IMR-90 (cell line): ENCODE measurements at regions not wholly inside any gene's neighbourhood (a gene's known extent, or its start where the extent isn't known, plus 50 kb on each side); places are given as distances from the start of the nearest gene placed in this dataset.

Experiments used
- ATAC-seq: fragments of 200-7000 bp; cut with Tn5 transposase; 2 replicates; pipeline ENCODE4 v1.9.1; 2020; ENCODE audit warnings: low read depth, mild to moderate bottlenecking, moderate library complexity
- BruUV-seq: library from RNA; stranded (reverse); fragments of 400-500 nt; replicated peaks from 2 replicates; lab custom pipeline; 2021; lab: Mats Ljungman, UMichigan
- CTCF ChIA-PET: fragments of 300-600 bp; formaldehyde crosslinking; extraction: SDS; loops from one replicate; lab custom pipeline; 2021; ENCODE audit warnings: antibody characterized with exemption; lab: Yijun Ruan, JAX
- POLR2A ChIA-PET: fragments of 300-600 bp; sonication (Branson Sonifier 250); formaldehyde crosslinking; loops from one replicate; lab custom pipeline; 2022; ENCODE audit warnings: antibody characterized with exemption; ENCODE audit not compliant: unreplicated experiment; lab: Charles Lee
- DNase-seq: peaks from one replicate; pipeline ENCODE4 v3.0.0; 2013
- H2AFZ ChIP-seq: replicated peaks from 2 replicates; pipeline ENCODE3; 2013; ENCODE audit warnings: low read length, mild to moderate bottlenecking; ENCODE audit not compliant: poor library complexity
- H2AK5ac ChIP-seq: 2 replicates; pipeline ENCODE4 v1.6.1; 2013; ENCODE audit warnings: low read depth, low read length, inconsistent platforms
- H2AK9ac ChIP-seq: replicated peaks from 2 replicates; pipeline ENCODE3; 2013; ENCODE audit warnings: mild to moderate bottlenecking, low read depth, low read length, moderate library complexity; ENCODE audit not compliant: poor library complexity
- H2BK120ac ChIP-seq: 2 replicates; pipeline ENCODE4 v1.6.1; 2013; ENCODE audit warnings: low read depth, low read length, inconsistent platforms
- H2BK15ac ChIP-seq: 3 replicates; pipeline ENCODE4 v1.6.1; 2013; ENCODE audit warnings: low read depth, low read length, inconsistent platforms
- H2BK20ac ChIP-seq: 2 replicates; pipeline ENCODE4 v1.6.1; 2013; ENCODE audit warnings: low read depth, mild to moderate bottlenecking, inconsistent platforms, low read length, moderate library complexity
- H2BK5ac ChIP-seq: 2 replicates; pipeline ENCODE4 v1.6.1; 2013; ENCODE audit warnings: mild to moderate bottlenecking, low read depth, low read length, inconsistent platforms; ENCODE audit not compliant: poor library complexity, severe bottlenecking
- H3K14ac ChIP-seq: replicated peaks from 2 replicates; pipeline ENCODE4 v1.6.1; 2013; ENCODE audit warnings: low read depth, low read length, inconsistent platforms
- H3K18ac ChIP-seq: 2 replicates; pipeline ENCODE4 v1.6.1; 2013; ENCODE audit warnings: low read depth, low read length, control low read depth
- H3K23ac ChIP-seq: 2 replicates; pipeline ENCODE4 v1.6.1; 2013; ENCODE audit warnings: low read depth, low read length, inconsistent platforms
- H3K27ac ChIP-seq: 2 replicates; pipeline ENCODE4 v1.5.1; 2013; ENCODE audit warnings: mild to moderate bottlenecking, control low read depth, low read length; ENCODE audit not compliant: insufficient read depth
- H3K27me3 ChIP-seq: 2 replicates; pipeline ENCODE4 v1.6.1; 2013; ENCODE audit warnings: low read length; ENCODE audit not compliant: control insufficient read depth, insufficient read depth
- H3K36me3 ChIP-seq: 2 replicates; pipeline ENCODE4 v1.6.1; 2013; ENCODE audit warnings: low read length, mixed read lengths; ENCODE audit not compliant: control insufficient read depth, insufficient read depth
- H3K4ac ChIP-seq: 2 replicates; pipeline ENCODE4 v1.6.1; 2013; ENCODE audit warnings: low read depth, low read length, inconsistent platforms
- H3K4me1 ChIP-seq: 2 replicates; pipeline ENCODE4 v1.6.1; 2013; ENCODE audit warnings: low read length, mixed read lengths; ENCODE audit not compliant: control insufficient read depth, insufficient read depth
- H3K4me2 ChIP-seq: 2 replicates; pipeline ENCODE4 v1.6.1; 2013; ENCODE audit warnings: low read depth, mild to moderate bottlenecking, control low read depth, low read length, moderate library complexity
- H3K4me3 ChIP-seq: 2 replicates; pipeline ENCODE4 v1.5.1; 2013; ENCODE audit warnings: low read depth, mild to moderate bottlenecking, control low read depth, low read length, moderate library complexity; ENCODE audit not compliant: insufficient read depth
- H3K56ac ChIP-seq: 2 replicates; pipeline ENCODE4 v1.6.1; 2013; ENCODE audit warnings: low read length, inconsistent platforms; ENCODE audit not compliant: insufficient read depth; ENCODE audit errors: extremely low read depth
- H3K79me1 ChIP-seq, 2 experiments: 2 replicates each; pipeline ENCODE4 v1.6.1; 2013; ENCODE audit warnings: low read length in 2 of 2, inconsistent platforms in 1 of 2, low read depth in 1 of 2
- H3K9ac ChIP-seq: 2 replicates; pipeline ENCODE4 v1.6.1; 2013; ENCODE audit warnings: low read depth, low read length, control low read depth
- H3K9me1 ChIP-seq: 2 replicates; pipeline ENCODE4 v1.6.1; 2013; ENCODE audit warnings: low read length, inconsistent platforms; ENCODE audit not compliant: insufficient read depth
- H3K9me3 ChIP-seq: 2 replicates; pipeline ENCODE4 v1.6.1; 2013; ENCODE audit warnings: low read length; ENCODE audit not compliant: control insufficient read depth, insufficient read depth
- H4K20me1 ChIP-seq: 2 replicates; pipeline ENCODE4 v1.6.1; 2013; ENCODE audit warnings: low read length, inconsistent platforms; ENCODE audit not compliant: insufficient read depth
- H4K5ac ChIP-seq: 2 replicates; pipeline ENCODE4 v1.6.1; 2013; ENCODE audit warnings: mild to moderate bottlenecking, low read depth, low read length, control low read depth
- H4K8ac ChIP-seq, 2 experiments: 2 replicates each; pipeline ENCODE4 v1.6.1; 2013; ENCODE audit warnings: low read depth in 2 of 2, low read length in 2 of 2, control low read depth in 1 of 2, inconsistent platforms in 1 of 2
- H4K91ac ChIP-seq: 2 replicates; pipeline ENCODE4 v1.6.1; 2013; ENCODE audit warnings: low read depth, low read length, inconsistent platforms; ENCODE audit not compliant: insufficient read depth
- BHLHE40 ChIP-seq: fragments of 150-350 bp; IDR thresholded peaks from 2 replicates; pipeline ENCODE4 v1.6.1; 2016; ENCODE audit warnings: mild to moderate bottlenecking, low read depth, low read length
- CEBPB ChIP-seq: IDR thresholded peaks from 2 replicates; pipeline ENCODE4 v1.6.1; 2012; ENCODE audit warnings: low read depth, low read length, improper control_type of control experiment
- CHD1 ChIP-seq: IDR thresholded peaks from 2 replicates; pipeline ENCODE4 v1.6.1; 2012; ENCODE audit warnings: low read depth, low read length, improper control_type of control experiment
- CTCF ChIP-seq: conservative IDR thresholded peaks from 2 replicates; pipeline ENCODE4 v1.5.1; 2012; ENCODE audit warnings: mild to moderate bottlenecking, low read depth, low read length, improper control_type of control experiment
- ELK1 ChIP-seq: fragments of 150-350 bp; IDR thresholded peaks from 2 replicates; pipeline ENCODE4 v1.6.1; 2016; ENCODE audit warnings: low read depth, mild to moderate bottlenecking, low read length, moderate library complexity, borderline replicate concordance
- FOS ChIP-seq: fragments of 150-350 bp; IDR thresholded peaks from 2 replicates; pipeline ENCODE4 v1.6.1; 2016; ENCODE audit warnings: low read depth, low read length
- MAFK ChIP-seq: IDR thresholded peaks from 2 replicates; pipeline ENCODE4 v1.6.1; 2012; ENCODE audit warnings: low read depth, low read length, improper control_type of control experiment
- MAZ ChIP-seq: IDR thresholded peaks from 2 replicates; pipeline ENCODE4 v1.6.1; 2012; ENCODE audit warnings: low read depth, mild to moderate bottlenecking, low read length, improper control_type of control experiment, moderate library complexity, borderline replicate concordance
- MXI1 ChIP-seq: IDR thresholded peaks from 2 replicates; pipeline ENCODE4 v1.6.1; 2012; ENCODE audit warnings: low read depth, mild to moderate bottlenecking, low read length, moderate library complexity, borderline replicate concordance
- NFE2L2 ChIP-seq: fragments of 150-350 bp; IDR thresholded peaks from 2 replicates; pipeline ENCODE4 v1.6.1; 2016; ENCODE audit warnings: low read depth, mild to moderate bottlenecking, low read length
- POLR2A ChIP-seq: IDR thresholded peaks from 2 replicates; pipeline ENCODE4 v1.6.1; 2012; ENCODE audit warnings: mild to moderate bottlenecking, low read depth, low read length
- RAD21 ChIP-seq: IDR thresholded peaks from 2 replicates; pipeline ENCODE4 v1.6.1; 2012; ENCODE audit warnings: low read length, improper control_type of control experiment
- RCOR1 ChIP-seq: IDR thresholded peaks from 2 replicates; pipeline ENCODE4 v1.6.1; 2012; ENCODE audit warnings: mild to moderate bottlenecking, low read length, improper control_type of control experiment; ENCODE audit not compliant: insufficient replicate concordance
- RFX5 ChIP-seq: IDR thresholded peaks from 2 replicates; pipeline ENCODE4 v1.8.0; 2012; ENCODE audit warnings: low read depth, mild to moderate bottlenecking, low read length, moderate library complexity
- SMC3 ChIP-seq: fragments of 150-350 bp; IDR thresholded peaks from 2 replicates; pipeline ENCODE4 v1.6.1; 2016; ENCODE audit warnings: low read depth, mild to moderate bottlenecking, antibody characterized with exemption, low read length, moderate library complexity
- USF2 ChIP-seq: fragments of 150-350 bp; IDR thresholded peaks from 2 replicates; pipeline ENCODE4 v1.6.1; 2017; ENCODE audit warnings: mild to moderate bottlenecking, antibody characterized with exemption, low read length, low read depth
- WGBS, 2 experiments: methylation state at CpG; one replicate each; pipeline versions ENCODE4 v1.1.5 to v1.1.7; 2013; ENCODE audit warnings: missing lambda C conversion rate in 2 of 2; ENCODE audit not compliant: insufficient read length in 1 of 2; ENCODE audit errors: extremely low coverage in 2 of 2; 5-methylcytosine and 5-hydroxymethylcytosine counted together
- dilution Hi-C: fragments of 300-500 bp; cut with HindIII; formaldehyde crosslinking; loops from one replicate; pipeline ENCODE4 v1.14.3; 2018; ENCODE audit warnings: low sequenced_read_pairs; ENCODE audit not compliant: unreplicated experiment
- in situ Hi-C: fragments of 300-500 bp; cut with MboI; formaldehyde crosslinking; loops from 3 replicates; pipeline ENCODE4 v1.14.3; 2019; ENCODE audit warnings: low sequenced_read_pairs, inconsistent platforms, mixed read lengths
- intact Hi-C: fragments of 100-400 bp; cut with micrococcal nuclease; formaldehyde crosslinking; loops from 2 replicates; pipeline ENCODE4 v1.10.0; 2022

GRCh38 chr3:68139897-68140296, 485.5 kb upstream of the SUCLG2 start:
- Histone ChIP-seq H2AFZ (no peak overlapping the region), H2BK120ac (no peak overlapping the region), H4K20me1 (no peaks in the 10 kb centered on the region), H2AK9ac (no peak overlapping the region), H3K56ac (no peak overlapping the region), H3K14ac (no peak overlapping the region), H2AK5ac (no peak overlapping the region), H4K91ac (no peak overlapping the region), H3K4me1 (no peaks in the 10 kb centered on the region), H2BK5ac (no peak overlapping the region), H3K4me2 (no peak overlapping the region), H3K9ac (no peak overlapping the region), H3K9me3 (peaks cover 4% of the 10 kb centered on the region; the same call in 1 of the 2 replicates), H4K5ac (no peak overlapping the region), H3K4me3 (no peak overlapping the region), H3K18ac (no peak overlapping the region), H2BK15ac (no peak overlapping the region), H3K23ac (no peak overlapping the region), H4K8ac (no peak overlapping the region), H3K4ac (no peak overlapping the region), H3K36me3 (no peaks in the 10 kb centered on the region), H3K9me1 (no peaks in the 10 kb centered on the region), H3K79me1 (no peaks in the 10 kb centered on the region), H2BK20ac (no peak overlapping the region), H3K27ac (no peak overlapping the region), H3K27me3 (no peaks in the 10 kb centered on the region)
- no TSS peak for BruUV-seq
- no peak for TF ChIP-seq SMC3
- no peak for TF ChIP-seq NFE2L2
- TF ChIP-seq CTCF: no peak
- TF ChIP-seq MXI1: no peak
- TF ChIP-seq RAD21: no peak
- TF ChIP-seq ELK1: no peak
- TF ChIP-seq MAZ: no peak
- TF ChIP-seq CHD1: no peak
- TF ChIP-seq FOS: no peak
- TF ChIP-seq USF2: no peak
- TF ChIP-seq RCOR1: no peak
- no peak for TF ChIP-seq MAFK
- no peak for TF ChIP-seq CEBPB
- no peak for TF ChIP-seq BHLHE40
- TF ChIP-seq RFX5: no peak
- TF ChIP-seq POLR2A: no peak
- ATAC-seq (no peak), DNase-seq (no peak)
- in situ Hi-C loops: no loop called here
- POLR2A ChIA-PET: no interaction called here
- dilution Hi-C loops: no loop called here
- no CpG with 5 or more reads among the region's 3 CpGs for WGBS, 2 experiments
- intact Hi-C loops: no loop called here
- CTCF ChIA-PET: no interaction called here
